G401 (cell line): ENCODE measurements at regions not wholly inside any gene's neighbourhood (a gene's known extent, or its start where the extent isn't known, plus 50 kb on each side); places are given as distances from the start of the nearest gene placed in this dataset.
A peak's percentile ranks its signal among the peaks of the same experiment; 100 is the strongest.

Experiments
- DNase-seq: peaks from one replicate; pipeline ENCODE4 v3.0.0-alpha.2; 2015; ENCODE audit warnings: low spot score
- in situ Hi-C: cut with HindIII; loops from 2 replicates; pipeline ENCODE4 v1.10.0; 2016; ENCODE audit warnings: low sequenced_read_pairs, mixed read lengths

GRCh38 chr11:20311444-20311843, 52.1 kb upstream of the HTATIP2 start:
- in situ Hi-C loops = no loop called here
- no peak for DNase-seq

- in situ Hi-C loops = no loop called here
Measured at GRCh38 chr11:20310596-20311394, 52.7 kb upstream of the HTATIP2 start.

DNA sequence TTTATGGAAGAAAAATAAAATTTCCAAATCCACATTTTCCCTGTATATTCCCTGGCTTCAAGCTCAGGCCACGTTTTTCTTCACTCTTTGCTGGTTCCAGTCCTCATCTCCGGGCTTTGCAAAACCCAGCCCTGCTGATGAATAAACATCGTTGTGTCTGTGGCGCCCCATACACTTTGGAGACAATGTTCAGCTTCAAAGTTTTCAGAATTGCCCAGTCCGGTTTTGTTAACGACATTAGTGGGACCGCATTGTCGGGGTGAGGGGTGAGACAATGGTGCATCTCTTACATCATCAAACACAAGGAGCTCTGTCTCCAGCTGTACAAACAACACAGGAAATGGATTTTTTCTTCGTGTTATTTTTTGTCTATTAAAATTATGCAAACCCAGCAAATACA, 53.4 kb upstream of the HTATIP2 start:
- DNase-seq = peak; percentile 1
- in situ Hi-C loops = no loop called here

More at GRCh38 chr11:20310596-20311394, 52.7 kb upstream of the HTATIP2 start:
- DNase-seq = no peak

DNA sequence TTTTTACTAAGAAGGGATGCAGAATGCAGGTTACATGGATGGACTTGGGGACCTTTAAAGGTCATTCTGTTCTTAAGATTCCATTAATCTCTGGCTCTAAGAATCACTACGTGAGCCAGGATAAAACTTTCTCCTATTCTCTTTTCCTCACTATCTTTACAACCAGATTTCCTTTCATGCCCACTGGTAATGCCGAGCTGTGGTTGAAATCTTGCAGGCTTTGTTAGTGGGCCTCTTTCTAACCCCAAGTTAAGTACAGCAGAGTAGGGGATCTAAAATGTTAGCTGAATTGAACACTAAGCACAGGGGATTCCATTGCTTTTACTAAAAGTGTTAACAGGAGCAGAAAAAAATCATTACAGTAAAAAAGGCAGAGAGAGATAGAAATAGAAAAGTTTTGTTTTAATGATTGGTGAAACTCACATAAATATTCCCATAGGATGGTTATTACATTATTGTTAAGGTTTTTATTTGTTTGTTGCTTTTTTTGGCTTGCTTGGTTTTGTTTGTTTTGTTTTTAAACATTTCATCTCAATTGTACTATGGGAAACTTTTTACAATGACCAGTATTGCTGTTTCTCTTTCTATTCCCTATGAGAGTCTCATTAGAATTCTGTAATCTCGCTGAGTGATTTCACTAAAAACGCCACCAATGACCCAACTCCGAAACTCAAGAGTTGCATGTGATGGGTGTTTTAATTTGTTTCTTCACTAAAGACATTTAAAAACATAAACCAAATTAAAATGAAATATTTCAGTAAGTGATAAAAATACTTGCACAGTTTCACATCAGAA, 54.1 kb upstream of the HTATIP2 start:
- DNase-seq = no peak
- in situ Hi-C loops = no loop called here

GRCh38 chr11:20308601-20309000, 54.9 kb upstream of the HTATIP2 start:
- in situ Hi-C loops = no loop called here
- DNase-seq = no peak

DNA sequence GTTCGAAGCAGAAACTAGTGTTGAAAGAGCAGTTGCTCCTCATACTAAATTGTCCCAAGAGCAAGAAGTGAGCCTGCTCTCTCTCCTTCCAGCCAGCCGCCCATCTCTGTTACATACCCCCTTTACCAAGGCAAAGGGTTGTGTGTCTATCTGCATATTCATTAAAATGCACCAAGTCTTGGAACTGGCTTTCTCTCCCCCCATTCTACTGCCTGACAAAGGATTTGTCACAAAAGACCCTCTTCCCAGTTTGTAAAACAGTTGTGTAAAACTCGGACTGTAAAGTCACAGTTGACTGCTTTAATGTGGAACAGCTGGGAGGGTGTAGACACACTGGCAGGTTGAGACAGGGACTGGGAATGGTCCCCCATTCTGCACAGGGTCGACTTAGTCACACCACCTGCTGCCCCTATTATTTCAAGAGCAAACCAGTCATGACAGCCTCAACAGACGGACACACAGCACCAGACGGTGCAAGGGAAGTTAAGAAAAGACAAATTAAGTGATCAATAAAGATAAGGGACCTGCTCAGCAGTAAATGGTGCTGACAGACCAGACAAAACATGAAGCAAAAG, 60.0 kb upstream of the HTATIP2 start:
- no peak for DNase-seq
- in situ Hi-C loops = no loop called here

DNA sequence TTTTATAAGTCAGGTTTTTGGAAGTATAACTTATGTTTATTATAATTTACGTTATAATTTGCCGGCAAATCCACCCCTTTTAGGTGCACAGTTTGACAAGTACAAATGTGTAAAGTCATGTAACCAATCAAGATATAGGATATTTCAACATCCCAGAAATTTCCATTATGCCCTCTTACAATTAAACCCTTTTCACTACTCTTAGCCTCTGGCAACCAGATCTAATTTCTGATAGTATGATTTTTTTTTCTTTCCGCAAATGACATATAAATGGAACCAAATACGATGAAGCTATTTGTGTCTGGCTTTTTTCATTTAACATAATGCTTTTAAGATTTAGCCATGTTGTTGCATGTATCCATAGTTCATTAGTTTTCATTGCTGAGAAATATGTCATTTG, 69.5 kb upstream of the HTATIP2 start:
- in situ Hi-C loops = no loop called here
- DNase-seq = no peak

GRCh38 chr11:20293531-20293930, 70.0 kb upstream of the HTATIP2 start:
- in situ Hi-C loops = no loop called here
- no peak for DNase-seq

DNA sequence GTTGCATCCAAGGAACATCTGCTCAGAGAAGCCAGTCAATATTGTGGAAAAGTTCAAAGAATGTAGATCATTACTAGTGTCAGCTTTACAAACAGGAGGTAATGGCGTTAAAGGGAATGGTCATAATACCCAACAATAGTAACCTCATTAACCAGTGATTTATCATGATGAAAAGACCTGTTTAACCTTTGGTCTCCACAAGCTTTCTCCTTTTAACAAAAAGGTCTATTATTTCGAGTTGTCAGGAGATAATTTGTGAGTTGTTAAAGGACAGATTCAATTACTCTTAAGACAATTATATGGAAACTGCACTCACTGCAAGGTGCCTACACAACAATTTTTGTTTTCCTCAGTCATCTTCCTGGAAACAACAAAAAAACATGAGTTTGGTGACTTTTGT, 73.8 kb upstream of the HTATIP2 start:
- in situ Hi-C loops = no loop called here

GRCh38 chr11:20283475-20283874, 80.0 kb upstream of the HTATIP2 start:
- in situ Hi-C loops = no loop called here
- DNase-seq = no peak

More for the DNA sequence above, 73.8 kb upstream of the HTATIP2 start:
- no peak for DNase-seq

- DNase-seq = no peak
- in situ Hi-C loops = no loop called here
Measured at GRCh38 chr11:20278727-20279126, 84.8 kb upstream of the HTATIP2 start.

DNA sequence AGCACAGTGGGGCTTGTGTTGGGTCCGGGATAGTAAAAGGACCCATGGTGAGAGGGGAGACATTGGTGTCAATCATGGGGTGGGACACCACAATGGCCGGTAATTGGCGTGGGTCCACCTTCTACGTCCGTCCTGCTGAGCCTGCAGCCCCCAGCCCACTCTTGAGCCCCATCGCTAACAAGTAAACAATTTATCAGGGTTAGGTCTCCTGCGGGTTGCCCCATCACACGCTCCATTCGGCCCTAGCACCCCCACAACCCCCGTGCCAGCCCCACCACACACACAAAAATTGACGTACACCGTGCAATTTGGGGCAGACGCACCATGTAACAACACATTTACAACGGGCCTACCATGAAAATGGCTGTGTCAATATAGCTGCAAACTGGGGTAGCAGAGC, 86.5 kb upstream of the HTATIP2 start:
- in situ Hi-C loops = no loop called here

DNA sequence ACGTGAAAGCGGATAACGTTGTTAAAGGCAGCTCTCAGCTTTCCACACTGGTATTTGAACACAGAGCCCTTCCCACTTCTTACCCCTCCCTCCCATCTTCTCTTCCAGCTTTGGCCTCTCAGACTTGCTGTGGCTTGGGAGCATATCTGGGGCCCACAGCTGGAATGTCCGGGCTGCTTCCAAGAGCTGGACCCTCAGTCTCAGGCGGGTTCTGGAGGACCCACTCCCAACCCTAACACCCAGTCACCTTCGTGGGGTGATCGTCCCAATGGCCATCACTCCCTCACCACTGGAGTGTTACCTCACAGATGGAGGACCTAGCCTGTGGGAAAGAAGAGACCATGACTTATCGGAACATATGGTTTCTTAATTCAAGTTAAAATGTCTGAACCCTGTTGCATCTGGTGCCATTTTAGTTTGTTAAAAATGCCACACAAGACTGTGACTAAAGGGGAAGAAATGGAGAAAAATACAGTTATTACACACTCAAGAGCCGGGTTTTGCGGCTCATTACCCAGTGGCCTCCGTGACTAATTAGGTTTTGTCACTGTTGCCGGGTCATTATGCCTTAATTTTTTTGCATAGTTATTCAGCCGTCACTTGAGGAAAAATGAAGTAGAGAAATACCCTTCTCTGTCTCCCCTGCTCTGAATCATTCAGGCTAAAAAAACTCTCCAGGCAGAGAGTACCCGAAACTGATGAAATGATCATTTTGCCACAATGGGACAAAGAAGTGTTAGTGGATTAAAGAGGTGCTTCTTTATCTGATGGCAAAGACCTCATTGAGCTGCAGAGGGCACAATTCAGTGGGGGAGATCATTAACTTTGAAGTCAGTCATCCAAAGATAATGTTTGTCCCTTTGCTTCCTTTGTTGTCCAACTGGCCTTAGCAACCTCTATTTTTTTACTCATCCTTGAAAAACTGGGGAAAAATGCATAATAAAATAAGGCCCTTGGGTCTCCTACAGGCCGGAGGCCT, 87.2 kb upstream of the HTATIP2 start:
- in situ Hi-C loops = no loop called here

More for the DNA sequence above, 86.5 kb upstream of the HTATIP2 start:
- no peak for DNase-seq

DNA sequence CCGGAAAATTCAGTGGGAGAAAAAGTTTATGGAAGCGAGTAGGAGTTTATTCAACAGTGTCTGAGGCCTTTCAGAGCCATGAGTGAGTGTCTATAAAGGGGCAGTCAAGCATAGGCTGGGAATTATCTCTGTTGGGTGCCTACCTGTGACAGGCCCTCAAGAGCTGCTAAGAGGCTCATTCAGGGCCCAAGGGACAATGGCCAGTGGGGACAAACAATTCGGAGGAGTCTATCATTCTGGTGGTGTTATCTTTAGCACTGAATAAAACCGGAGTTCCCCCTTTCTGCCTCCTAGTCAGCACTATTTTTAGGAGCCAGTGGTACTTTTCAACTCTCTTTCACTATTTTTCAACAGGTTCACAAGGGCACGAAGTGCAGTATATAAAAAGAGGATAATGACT, 89.5 kb upstream of the HTATIP2 start:
- no peak for DNase-seq
- in situ Hi-C loops = no loop called here

More for the DNA sequence above, 87.2 kb upstream of the HTATIP2 start:
- peak; percentile 1 for DNase-seq

DNA sequence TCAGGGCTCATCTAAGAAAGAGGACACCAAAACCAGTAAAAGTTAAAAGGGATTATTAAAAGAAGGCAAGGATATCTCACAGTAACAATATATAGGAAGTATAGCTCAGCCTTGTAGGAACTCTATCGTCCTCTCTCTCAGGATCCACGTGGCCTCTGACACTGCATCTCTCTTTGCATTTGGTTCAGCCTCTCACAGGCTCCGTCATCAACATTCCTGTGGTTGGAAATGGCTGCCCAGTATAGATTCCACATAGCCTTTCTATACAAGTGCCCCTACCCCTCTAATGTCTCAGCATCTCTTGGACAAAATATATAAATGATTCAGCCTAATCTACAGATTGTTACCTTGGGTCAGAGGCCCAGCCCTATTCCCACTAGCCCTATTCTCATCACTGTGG, 101.3 kb upstream of the DBX1 start:
- in situ Hi-C loops = no loop called here
- DNase-seq = no peak

- in situ Hi-C loops = no loop called here
- DNase-seq = no peak
Measured at GRCh38 chr11:20260307-20260706, 100.0 kb upstream of the DBX1 start.

DNA sequence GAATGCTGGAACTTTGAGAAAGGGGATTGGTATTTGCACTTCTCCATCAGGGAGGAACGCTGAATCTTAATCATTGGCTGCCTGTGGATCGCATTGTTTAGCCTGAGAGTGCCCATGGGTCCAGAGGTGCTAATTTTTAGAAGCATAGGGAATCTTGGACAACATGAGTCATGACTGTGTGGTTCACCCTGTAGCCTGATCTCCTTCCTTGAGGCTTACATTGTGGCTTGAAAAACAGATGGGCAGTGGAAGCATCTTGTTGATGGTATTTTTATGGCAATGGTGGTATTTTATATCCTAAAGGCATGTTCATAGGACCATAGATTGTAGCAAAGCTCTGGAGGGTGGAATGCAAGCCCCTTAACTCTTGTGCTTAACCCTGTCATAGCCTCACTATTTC, 99.2 kb upstream of the DBX1 start:
- no peak for DNase-seq
- in situ Hi-C loops = no loop called here

DNA sequence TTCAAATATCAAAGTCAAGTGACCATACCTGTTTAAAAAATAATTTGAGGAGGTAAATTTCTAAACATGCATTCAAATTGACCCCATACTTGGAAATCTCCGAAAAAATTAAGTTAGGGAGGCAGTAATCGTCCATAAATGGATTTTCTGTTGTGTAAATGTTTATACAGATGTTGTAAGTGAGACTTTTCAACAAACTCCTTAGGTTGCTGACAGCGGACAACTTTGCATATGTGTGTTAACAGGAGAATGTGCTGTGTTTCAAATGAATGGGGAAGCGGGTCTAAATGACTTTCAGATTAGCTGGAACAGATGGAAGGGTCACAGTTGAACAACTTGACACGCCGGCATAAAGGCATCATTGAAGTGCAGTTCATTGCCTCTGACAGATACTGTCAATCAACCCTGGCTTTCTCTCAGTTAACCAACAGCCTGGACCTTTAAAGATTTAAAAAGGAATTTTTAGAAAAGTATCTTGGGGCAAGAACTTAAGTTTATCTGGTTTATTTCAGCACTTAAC, 98.2 kb upstream of the DBX1 start:
- no peak for DNase-seq
- in situ Hi-C loops = no loop called here

- no peak for DNase-seq
- in situ Hi-C loops = no loop called here
Measured at GRCh38 chr11:20256925-20257324, 96.7 kb upstream of the DBX1 start.
